GM23338 (cell line): ENCODE measurements at regions not wholly inside any gene's neighbourhood (a gene's known extent, or its start where the extent isn't known, plus 50 kb on each side); places are given as distances from the start of the nearest gene placed in this dataset.

Source experiments
- EZH2 ChIP-seq: fragments of 200-600 bp; sonication (generic); IDR thresholded peaks from one replicate; pipeline ENCODE4 v1.8.0; 2017; ENCODE audit warnings: antibody characterized with exemption, mild to moderate bottlenecking, low read depth; ENCODE audit not compliant: unreplicated experiment
- JUNB ChIP-seq: IDR thresholded peaks from one replicate; pipeline ENCODE4 v1.6.1; 2016; ENCODE audit warnings: antibody characterized with exemption; ENCODE audit not compliant: unreplicated experiment
- POLR2AphosphoS5 ChIP-seq: IDR thresholded peaks from 2 replicates; pipeline ENCODE4 v1.6.1; 2016; ENCODE audit warnings: antibody characterized with exemption, low read depth
- TF ChIP-seq, protein P1 (sequence below), 2 experiments: fragments of 200-600 bp in 1 of 2; sonication (generic) in 1 of 2; conservative IDR thresholded peaks; 2 replicates each; pipeline versions ENCODE4 v1.5.1 to v1.6.1; 2016 to 2017; ENCODE audit warnings: antibody characterized with exemption in 2 of 2, low read depth in 2 of 2, mild to moderate bottlenecking in 2 of 2, moderate library complexity in 1 of 2

DNA sequence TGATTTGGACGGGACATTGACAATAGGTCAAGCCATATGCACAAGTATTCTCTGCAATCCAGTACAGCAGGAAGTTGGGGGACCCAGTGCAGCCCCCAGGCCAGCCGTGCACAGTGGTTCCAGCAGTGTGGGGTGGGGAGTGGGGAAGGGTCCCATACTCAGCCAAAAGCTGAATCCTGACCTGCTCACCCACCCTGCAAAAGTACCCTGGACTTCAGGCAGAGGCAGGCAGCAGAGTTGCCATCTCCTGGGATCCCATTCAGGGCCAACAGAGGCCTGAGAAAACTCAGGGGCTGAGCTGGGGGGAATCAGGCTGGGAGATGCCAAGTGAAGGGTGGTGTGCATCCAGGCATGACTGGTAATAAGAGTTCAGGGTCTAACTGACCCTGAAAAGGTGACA is 83.9 kb downstream of the ALG10 start:
- TF ChIP-seq, protein P1, sequence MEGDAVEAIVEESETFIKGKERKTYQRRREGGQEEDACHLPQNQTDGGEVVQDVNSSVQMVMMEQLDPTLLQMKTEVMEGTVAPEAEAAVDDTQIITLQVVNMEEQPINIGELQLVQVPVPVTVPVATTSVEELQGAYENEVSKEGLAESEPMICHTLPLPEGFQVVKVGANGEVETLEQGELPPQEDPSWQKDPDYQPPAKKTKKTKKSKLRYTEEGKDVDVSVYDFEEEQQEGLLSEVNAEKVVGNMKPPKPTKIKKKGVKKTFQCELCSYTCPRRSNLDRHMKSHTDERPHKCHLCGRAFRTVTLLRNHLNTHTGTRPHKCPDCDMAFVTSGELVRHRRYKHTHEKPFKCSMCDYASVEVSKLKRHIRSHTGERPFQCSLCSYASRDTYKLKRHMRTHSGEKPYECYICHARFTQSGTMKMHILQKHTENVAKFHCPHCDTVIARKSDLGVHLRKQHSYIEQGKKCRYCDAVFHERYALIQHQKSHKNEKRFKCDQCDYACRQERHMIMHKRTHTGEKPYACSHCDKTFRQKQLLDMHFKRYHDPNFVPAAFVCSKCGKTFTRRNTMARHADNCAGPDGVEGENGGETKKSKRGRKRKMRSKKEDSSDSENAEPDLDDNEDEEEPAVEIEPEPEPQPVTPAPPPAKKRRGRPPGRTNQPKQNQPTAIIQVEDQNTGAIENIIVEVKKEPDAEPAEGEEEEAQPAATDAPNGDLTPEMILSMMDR (conservative IDR thresholded peaks at IDR 0.05; ENCODE audit: low read depth in 2 of 2), result no peak
- TF ChIP-seq EZH2, result no peak
- no peak for TF ChIP-seq POLR2AphosphoS5
- TF ChIP-seq JUNB, result no peak
